ENCODE measurements at regions not wholly inside any gene's neighbourhood (a gene's known extent, or its start where the extent isn't known, plus 50 kb on each side); places are given as distances from the start of the nearest gene placed in this dataset.

DNA sequence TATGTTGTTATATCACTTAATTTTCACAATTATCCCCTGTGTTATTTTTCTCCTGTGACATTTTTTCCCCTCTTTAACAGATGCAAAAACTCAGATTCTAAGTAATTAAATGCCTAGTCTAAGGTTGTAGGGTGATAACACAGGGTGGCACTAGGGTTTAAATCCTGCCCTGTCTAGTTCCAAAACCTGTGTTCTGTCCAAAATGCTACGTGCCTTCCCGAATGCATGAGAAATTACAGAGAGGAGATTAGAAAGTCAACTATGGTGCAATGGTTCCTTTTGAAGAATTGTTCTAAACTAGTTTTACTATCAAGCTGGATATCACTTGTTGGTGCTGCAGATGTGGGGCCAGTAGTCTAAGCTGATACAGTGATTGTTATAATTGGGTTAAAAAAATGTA is 108.0 kb downstream of the DIPK2A start:
- TF ChIP-seq, protein P1, sequence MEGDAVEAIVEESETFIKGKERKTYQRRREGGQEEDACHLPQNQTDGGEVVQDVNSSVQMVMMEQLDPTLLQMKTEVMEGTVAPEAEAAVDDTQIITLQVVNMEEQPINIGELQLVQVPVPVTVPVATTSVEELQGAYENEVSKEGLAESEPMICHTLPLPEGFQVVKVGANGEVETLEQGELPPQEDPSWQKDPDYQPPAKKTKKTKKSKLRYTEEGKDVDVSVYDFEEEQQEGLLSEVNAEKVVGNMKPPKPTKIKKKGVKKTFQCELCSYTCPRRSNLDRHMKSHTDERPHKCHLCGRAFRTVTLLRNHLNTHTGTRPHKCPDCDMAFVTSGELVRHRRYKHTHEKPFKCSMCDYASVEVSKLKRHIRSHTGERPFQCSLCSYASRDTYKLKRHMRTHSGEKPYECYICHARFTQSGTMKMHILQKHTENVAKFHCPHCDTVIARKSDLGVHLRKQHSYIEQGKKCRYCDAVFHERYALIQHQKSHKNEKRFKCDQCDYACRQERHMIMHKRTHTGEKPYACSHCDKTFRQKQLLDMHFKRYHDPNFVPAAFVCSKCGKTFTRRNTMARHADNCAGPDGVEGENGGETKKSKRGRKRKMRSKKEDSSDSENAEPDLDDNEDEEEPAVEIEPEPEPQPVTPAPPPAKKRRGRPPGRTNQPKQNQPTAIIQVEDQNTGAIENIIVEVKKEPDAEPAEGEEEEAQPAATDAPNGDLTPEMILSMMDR (conservative IDR thresholded peaks at IDR 0.05), result no peak
- no peak for TF ChIP-seq EZH2 (IDR thresholded peaks at IDR 0.05; ENCODE audit: low read depth)

All from PC-9 (cell line).